Stimulated activated CD4-positive, alpha-beta T cell treated with anti-CD3 and anti-CD28 coated beads, Interleukin-1b, Interleukin-23, amount 100 ng/mL, for 24 hours (primary cell): ENCODE measurements at regions not wholly inside any gene's neighbourhood (a gene's known extent, or its start where the extent isn't known, plus 50 kb on each side); places are given as distances from the start of the nearest gene placed in this dataset.

Experiments
- DNase-seq, 4 experiments: peaks; one replicate each; pipeline ENCODE4 v3.0.0-alpha.2; 2020; ENCODE audit warnings: low read depth in 4 of 4, low spot score in 1 of 4

GRCh38 chr10:117924820-117925219 lies 121.9 kb downstream of the RAB11FIP2 start:
- no peak for DNase-seq

- DNase-seq = no peak
Observed at GRCh38 chr10:117925369-117925768, 121.4 kb downstream of the RAB11FIP2 start.

GRCh38 chr10:117926491-117926890 lies 120.2 kb downstream of the RAB11FIP2 start:
- no peak for DNase-seq

- no peak for DNase-seq
Observed at GRCh38 chr10:117927332-117927731, 119.4 kb downstream of the RAB11FIP2 start.

GRCh38 chr10:117927871-117928270 lies 118.9 kb downstream of the RAB11FIP2 start:
- DNase-seq = no peak

- no peak for DNase-seq
Observed at GRCh38 chr10:117928281-117928680, 118.5 kb downstream of the RAB11FIP2 start.

- no peak for DNase-seq
Observed at GRCh38 chr10:117928741-117929140, 118.0 kb downstream of the RAB11FIP2 start.

GRCh38 chr10:117929327-117930067 lies 117.2 kb downstream of the RAB11FIP2 start:
- DNase-seq = no peak

GRCh38 chr10:117931078-117931477 lies 115.7 kb downstream of the RAB11FIP2 start:
- DNase-seq = no peak

- no peak for DNase-seq
Observed at GRCh38 chr10:117933036-117933435, 113.7 kb downstream of the RAB11FIP2 start.

- DNase-seq = no peak
Observed at GRCh38 chr10:117934477-117934876, 112.3 kb downstream of the RAB11FIP2 start.

GRCh38 chr10:117936141-117936540 lies 110.6 kb downstream of the RAB11FIP2 start:
- no peak for DNase-seq

- DNase-seq = no peak
Observed at GRCh38 chr10:117936566-117936965, 110.2 kb downstream of the RAB11FIP2 start.

GRCh38 chr10:117936976-117937375 lies 109.8 kb downstream of the RAB11FIP2 start:
- no peak for DNase-seq

GRCh38 chr10:117938104-117938503 lies 108.6 kb downstream of the RAB11FIP2 start:
- no peak for DNase-seq

- no peak for DNase-seq
Observed at GRCh38 chr10:117942226-117942625, 104.5 kb downstream of the RAB11FIP2 start.

GRCh38 chr10:117944676-117945447 lies 101.9 kb downstream of the RAB11FIP2 start:
- DNase-seq = no peak

- no peak for DNase-seq
Observed at GRCh38 chr10:117945651-117946050, 101.1 kb downstream of the RAB11FIP2 start.

- DNase-seq = no peak
Observed at GRCh38 chr10:117946525-117947070, 100.1 kb downstream of the RAB11FIP2 start.

- DNase-seq = no peak
Observed at GRCh38 chr10:117948493-117948892, 98.2 kb downstream of the RAB11FIP2 start.

GRCh38 chr10:117950408-117950807 lies 96.3 kb downstream of the RAB11FIP2 start:
- no peak for DNase-seq
